GM19239 (cell line): ENCODE measurements at regions not wholly inside any gene's neighbourhood (a gene's known extent, or its start where the extent isn't known, plus 50 kb on each side); places are given as distances from the start of the nearest gene placed in this dataset.

ENCODE experiments used
- DNase-seq: peaks from one replicate; pipeline ENCODE4 v3.0.0; 2011; ENCODE audit warnings: low spot score; ENCODE audit not compliant: insufficient read length
- FAIRE-seq: peaks from 2 replicates; lab custom pipeline; 2011; peaks lifted over from hg19 to GRCh38; lab: Jason Lieb, UNC

DNA sequence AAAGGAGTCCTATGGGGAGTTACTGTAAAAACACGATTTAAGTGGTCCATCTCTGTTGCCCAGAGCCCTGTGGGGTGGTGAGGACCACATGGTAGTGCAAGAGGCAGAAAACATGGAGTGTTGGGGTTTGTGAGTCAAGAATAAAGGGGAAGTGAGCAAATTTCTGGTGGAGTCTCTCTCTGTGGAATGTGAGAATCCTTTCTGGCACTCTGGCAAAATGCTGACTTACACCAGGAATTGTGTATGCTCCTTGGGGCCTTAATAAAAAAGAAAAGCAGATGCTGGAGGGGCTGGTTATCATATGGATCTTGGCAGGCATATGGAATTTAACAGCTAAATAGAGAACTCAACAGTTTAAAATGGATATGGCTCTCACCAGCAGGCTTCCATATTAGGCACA is 486.0 kb downstream of the TNS3 start:
- no peak for FAIRE-seq
- no peak for DNase-seq

DNA sequence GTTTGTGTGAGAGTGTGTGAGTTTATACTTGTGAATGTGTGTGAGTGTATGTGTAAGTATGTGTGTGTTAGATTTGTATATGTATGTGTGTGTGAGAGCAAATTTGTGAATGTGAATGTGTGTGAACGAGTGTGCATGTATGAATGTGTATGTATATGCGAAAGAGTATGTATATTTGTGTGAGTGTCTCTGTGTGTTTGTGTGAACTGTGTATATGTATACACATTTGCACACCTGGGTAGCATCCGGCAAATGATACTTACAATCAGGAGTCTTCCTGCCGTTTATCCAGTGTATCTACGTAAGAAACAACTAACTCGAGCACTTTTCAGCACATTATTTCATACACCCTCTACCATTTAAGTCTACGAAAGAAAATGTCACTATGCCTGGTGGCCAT is 487.4 kb downstream of the TNS3 start:
- no peak for FAIRE-seq
- no peak for DNase-seq

DNA sequence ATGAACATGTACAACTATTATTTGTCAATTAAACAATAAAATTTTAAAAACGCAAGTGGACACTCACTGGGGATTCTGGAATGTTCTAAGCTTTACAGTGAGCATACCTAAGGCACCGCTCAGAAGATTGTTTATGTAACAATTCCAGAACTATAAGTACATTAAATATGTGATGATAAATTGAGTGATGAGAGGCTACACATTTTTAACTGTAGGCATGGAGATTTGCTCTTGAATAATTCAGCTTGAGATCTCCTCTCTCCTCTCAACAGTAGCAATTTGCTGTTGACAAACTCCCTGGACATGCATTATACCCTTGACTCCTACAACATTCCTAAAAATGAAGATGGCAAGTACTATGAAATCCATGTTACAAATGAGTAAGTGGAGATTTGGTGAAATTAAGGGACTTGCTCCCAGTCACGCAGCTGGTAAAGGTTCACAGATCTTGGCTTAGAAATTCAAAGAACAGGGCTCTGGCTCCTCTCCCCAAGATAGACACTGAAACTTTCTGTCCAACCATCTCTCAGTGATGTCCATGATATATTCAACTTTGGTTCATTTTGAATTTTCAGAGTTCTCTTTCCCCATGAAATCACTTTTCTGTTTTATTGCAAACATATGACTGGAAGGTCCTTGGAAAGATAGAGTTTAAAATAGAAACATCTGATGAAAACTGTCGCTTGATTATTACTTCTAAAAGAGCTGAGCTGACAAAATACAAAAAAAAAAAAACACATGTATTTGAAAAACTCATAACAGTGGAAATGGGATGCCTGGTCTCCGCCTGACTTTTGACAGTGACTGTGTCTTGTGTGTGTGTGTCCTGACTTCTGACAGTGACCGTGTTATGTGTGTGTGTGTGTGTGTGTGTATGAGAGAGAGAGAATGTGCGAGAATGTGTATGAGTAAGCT is 488.3 kb downstream of the TNS3 start:
- no peak for FAIRE-seq
- no peak for DNase-seq

DNA sequence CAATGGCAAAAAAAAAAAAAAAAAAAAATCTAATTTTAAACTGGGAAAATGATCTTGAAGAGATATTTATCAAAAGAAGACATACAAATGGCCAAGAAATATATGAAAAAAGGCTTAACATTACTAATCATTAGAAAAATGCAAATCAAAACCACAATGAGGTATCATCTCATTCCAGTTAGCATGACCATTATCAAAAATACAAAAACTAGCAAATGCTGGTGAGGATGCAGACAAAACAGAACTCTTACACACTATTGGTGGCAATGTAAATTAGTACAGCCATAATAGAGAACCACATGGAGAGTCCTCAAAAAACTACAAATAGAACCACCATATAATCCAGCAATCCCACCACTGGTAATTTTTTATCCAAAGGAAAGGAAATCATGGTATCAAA is 489.6 kb downstream of the TNS3 start:
- FAIRE-seq = no peak
- DNase-seq = no peak

DNA sequence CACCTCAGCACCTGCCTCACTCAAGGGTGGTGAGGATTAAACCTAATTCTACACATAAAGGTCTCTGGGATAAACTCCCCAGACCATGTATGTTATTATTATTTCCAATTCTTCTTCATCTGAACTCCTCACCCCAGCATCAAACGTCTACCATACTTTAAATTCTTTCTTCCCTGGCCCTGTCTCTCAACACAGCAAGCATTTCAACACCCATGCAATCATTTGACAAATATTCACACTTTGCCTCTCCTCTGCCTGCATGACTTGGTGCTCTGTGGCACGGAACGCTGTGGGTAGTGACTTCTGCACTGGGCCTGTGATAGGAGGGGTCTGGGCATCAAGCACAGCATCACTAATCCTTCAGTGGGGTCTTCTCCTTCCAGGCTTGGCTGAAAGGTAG is 490.8 kb downstream of the TNS3 start:
- FAIRE-seq = no peak
- no peak for DNase-seq

DNA sequence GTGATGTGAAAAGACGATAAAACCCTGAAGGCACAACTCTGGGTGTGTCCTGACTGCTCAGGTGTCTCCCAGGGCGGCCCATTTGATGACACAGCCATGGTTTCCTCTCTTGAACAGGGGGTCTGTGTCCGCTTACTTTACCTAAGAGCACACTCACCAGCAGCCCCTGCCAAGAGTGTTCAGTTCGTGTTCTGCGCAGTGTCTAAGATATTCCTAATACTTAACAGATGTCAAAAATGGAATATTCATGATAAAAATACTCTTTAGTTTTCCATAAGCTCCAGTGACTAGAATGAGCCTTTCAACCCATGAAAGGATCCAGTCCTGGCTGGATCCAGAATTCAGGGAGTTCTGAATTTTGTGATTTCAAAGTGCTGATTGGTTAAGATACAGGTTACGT is 492.4 kb downstream of the TNS3 start:
- FAIRE-seq = no peak
- DNase-seq = no peak

DNA sequence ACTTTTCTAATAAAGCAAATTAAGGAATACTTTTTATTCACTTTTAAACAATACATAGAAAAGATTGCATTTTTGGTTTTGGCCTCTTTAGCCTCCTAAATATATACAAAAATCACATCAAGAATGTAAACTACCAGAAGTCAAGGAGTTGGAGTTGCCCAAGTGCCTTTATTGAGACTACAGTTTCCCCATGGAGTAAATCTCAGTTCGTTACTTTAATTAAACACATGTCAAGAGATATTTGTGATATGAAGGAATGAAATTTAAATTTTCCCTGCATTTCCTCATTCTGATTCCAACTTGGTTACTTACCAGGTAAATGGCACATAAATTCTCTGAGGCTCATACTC is 492.9 kb downstream of the TNS3 start:
- DNase-seq (no peak), FAIRE-seq (no peak)

DNA sequence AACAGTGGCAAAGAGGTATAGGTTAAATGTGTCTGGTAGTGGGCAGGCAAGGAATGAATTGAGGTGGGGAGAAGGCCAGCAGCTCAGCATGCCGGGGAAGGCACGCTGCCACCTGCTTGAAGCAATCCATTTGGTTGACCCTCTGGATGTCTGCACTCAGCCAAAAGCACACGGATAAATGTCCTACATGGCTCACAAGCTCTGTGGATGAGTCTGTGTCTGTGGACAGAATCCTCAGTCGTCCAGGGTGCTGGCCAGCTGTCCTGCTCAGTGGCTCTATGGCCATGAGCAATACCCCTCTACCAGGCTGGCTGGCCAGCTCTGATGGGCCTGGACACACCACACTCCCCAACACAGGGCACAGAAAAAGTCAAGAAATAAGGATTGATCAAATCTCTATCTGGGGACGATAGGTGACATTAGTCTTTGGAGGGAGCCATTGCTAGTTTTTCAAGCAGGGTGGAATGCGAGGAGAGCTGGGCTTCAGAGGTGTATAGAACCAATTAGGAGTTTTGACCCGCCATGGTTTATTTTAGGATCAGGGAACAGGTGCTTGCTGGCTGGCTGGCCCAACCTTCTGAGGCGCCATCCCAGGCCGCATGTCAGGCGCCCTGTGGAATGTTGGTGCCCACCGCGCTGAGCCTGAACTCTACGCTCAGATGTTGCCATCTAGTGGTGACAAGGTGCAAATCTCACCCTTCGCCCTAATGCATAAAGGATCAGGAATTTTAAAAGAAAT is 493.4 kb downstream of the TNS3 start:
- FAIRE-seq (peak; percentile 93), DNase-seq (peak; percentile 15)

DNA sequence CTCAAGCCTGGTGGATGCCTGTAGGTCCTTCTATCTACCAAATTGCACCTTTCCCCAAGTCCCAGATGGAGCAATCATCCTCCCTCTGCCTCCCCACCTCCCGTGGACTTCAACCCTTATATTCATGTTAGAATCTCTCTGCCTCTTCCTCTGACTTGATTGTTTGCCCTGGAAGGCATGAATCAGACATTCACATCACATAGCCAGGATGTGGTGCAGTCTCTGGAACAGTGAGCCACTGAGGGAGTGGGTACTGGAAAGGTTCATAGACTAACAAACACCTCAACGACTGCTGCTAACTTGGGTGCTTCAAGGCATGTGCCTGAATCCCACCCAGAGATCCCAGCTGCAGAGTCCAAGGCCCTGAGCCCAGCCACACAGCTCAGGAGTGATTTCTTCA is 494.0 kb downstream of the TNS3 start:
- FAIRE-seq (no peak), DNase-seq (no peak)

DNA sequence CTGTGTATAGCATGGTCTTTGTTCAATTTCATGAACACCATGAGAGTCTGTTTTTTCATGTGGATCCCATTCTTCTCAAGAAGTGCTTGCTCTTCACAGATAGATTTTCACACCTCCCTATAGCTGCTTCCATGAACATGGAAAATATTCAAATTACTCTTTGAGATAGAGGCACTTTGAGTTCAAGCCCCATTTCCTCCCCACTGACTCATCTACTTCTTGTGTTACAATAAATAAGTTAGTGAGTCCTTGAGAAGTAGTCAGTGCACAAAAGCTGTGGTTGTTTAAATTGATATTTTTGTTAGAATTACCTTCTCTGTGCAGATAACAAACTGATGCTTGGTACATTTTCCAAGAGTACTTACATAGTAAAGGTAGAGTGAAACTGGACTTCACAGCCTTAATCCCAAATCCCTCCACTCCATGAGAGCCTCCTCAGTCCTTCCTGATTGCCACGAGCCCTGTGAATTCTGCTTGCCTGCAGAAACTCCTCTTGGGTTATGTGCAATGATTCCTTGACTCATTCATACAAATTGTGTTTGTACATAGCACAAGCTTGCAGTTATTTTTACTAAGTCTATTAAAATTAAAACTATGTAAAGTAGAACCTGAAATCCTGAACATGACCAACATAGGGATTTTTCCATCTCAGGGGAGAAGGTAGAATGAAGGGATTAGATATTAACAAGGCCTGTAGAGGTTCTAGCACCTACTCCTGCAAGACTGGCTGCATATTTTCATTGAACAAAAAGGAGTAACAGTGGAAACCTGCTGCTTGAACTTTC is 496.2 kb downstream of the TNS3 start:
- no peak for DNase-seq
- no peak for FAIRE-seq

DNA sequence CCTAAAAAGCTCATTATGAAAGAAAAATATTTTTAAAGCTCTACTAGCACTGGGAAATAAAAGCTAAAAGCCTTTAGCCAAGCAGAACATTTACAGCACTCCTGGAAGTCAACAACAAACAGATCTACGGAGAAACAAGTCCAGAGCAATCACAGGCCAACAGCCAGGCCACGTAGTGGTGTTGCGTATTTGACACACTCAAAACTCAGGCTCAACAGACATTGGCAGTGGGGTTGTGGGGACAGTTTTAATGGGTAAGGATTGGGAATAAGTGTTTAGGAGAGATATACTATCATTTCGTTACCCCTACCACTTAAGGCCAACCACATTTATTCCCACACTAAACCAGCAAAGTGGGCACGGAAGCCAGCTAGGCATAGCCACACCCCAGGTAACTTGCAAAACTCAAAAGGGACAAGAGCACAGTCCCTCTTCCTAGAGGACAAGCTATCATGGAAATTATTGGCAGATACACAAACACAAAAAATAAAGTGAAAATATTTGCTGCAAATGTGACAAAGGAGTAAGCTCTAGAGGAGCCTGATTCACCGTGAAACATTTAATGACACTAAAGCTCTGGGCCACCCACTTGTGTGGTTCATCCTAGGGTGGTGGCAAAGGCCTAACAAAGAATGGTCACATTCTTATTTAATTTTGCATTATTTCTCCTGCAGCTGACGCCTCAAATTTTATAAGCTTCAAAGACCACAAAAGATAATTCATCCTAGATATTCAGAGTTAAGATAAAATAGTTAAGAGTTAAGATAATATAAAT is 498.2 kb downstream of the TNS3 start:
- DNase-seq (no peak), FAIRE-seq (no peak)

DNA sequence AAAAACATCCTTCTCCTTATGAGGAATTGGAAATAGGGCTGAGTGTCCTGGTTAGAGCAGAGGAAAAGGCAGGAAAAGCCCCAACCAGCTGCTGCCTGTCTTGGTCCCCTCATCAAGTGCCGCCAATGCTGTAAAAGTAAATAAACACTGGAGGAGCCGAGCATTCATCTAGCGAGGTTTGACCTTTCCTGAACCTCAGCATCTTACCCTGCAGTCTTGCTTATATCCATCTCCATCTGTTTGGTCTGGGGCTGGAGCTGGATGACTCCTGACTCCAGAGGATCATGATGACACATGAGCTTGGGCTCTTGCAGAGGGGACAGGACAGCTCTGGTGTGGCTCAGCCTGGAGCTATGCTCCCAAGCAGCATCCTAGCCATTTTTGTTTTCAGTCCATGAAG is 501.1 kb downstream of the TNS3 start:
- FAIRE-seq = no peak
- no peak for DNase-seq

DNA sequence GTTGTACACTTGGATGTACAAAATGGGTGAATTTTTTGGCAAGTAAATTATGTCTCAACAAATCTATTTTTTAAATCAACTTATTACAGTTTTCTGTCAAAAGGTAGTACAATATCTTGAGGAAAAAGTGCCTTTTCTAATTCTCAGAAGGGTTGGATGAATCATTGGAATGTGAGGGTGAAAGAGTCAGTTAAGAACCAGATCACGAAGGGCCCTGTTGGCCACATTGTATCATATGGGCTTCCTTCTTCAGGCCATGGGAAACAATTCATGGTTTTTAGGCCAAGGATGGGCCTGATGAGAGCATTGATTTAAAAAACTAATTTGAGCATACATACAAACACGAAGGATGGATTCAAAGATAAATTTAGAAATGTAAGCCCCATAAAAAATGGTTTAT is 503.7 kb downstream of the TNS3 start:
- DNase-seq = no peak
- FAIRE-seq = no peak

DNA sequence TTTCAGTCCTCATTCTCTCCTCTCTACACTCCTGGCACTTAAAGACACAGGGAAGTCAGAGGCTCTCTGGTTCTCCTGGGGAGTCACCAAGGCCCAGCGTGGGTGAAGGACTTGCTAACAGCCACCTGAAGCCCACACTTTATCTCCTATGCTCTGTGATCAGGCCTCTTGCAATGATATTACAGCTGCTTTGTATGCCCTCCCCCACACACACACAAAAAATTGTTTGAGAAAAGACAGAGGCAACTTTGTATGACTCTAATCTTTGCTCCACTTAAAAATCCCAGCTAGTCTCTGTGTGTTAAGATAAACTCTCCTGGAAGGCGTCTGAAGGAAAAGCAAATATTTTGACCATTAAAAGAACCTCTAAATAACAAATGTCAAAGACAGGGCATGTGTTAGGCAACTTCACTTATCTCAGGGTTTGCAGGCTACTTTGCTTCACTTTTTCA is 507.2 kb downstream of the TNS3 start:
- DNase-seq = no peak
- FAIRE-seq = no peak

DNA sequence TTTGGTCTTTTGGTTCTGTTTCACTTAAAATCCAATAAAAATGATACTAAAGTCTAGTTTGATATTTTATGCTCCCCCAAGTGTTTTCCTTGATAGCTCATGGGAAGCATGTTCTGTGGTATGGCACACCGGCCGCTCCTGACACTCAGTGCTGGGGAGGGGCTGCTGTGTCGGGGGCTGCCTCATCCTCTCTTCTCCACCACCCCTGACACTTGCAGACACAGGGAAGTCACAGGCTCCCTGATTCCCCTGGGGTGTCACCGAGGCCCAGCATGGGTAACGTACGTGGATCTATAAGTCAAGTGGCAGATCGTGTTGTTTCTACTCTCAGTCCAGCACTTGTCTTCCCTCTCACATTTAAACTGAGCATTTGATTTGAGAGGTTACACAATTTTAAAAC is 508.6 kb downstream of the TNS3 start:
- FAIRE-seq = no peak
- no peak for DNase-seq

DNA sequence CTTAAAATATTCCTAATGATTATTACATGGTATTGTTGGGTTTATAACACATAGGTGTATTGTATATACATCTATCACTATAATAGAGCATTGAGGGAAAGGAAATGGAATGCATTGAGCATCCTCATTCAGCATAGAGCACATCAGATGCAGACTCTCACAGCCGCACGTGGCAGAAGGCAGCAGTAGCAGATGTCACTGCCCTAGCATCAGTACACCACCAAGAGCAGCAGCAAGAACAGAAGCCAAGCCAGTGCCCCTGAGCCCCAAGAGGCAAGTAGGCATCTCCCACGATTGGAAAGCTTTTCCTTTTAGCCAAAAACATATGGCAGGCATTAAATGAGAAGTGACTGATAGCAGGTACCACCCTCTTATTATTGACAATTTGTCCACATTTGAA is 510.0 kb downstream of the TNS3 start:
- DNase-seq (no peak), FAIRE-seq (no peak)

DNA sequence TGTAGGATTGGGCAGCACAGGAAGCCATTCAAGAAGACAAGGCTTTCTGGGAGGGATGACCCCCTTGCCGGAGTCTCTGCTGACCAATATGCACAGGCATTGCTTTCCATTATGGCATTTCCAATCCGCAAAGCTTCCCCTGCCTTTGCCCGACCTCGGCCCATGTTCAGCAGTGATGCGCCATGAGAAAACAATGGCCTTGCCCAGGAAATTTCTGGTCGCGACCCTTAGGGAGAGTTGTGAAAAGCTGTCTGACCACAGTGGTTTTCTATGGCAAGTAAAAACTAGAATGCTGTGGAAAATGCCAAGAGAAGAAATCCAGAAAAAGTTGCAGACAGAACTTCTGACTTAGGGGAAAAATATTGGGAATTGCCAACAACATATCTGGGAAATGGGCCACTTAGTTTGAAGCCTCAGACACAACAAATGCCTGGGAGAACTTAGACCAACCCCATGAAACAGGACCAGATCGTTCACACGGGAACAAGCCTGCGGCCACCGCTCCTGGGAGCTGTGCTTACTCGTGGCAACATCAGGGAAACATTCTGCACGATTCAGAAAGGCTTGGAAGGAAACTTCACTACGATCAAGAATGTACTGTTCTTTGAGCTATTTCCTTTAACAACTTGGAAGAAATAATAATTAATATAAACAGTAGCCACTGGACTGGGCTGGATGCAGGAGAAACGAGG is 512.4 kb downstream of the TNS3 start:
- FAIRE-seq = no peak

DNA sequence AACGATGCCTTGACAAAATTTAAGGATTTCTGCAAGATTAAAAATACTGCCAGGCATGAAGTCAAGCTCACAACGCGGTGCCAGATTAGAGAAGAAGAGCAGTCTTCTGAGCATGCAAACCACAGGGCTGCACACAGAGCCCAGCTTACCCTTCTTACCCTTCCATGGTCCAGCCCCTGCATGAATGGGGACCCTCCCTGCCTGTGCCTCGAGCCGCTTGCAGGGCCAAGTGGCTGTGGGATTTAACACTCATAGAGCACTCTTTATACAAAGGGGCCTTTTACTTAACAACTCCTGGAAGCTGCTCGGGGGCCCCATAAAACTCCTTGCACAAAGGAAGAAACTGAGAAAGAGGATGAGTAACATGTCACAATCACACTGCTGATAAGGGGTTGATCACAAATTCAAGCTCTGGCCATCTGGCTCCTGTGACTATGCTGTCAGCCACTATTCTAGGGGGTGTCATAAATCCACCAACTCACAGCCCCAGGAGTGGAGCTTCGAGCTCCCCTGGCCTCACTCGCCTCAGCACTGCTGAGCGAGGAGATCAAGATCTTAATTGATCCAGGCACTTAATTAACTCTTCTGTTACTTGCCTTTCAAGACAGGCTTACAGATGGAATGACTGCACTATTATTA is 514.8 kb downstream of the TNS3 start:
- FAIRE-seq = no peak

More for the DNA sequence above, 512.4 kb downstream of the TNS3 start:
- DNase-seq = no peak

DNA sequence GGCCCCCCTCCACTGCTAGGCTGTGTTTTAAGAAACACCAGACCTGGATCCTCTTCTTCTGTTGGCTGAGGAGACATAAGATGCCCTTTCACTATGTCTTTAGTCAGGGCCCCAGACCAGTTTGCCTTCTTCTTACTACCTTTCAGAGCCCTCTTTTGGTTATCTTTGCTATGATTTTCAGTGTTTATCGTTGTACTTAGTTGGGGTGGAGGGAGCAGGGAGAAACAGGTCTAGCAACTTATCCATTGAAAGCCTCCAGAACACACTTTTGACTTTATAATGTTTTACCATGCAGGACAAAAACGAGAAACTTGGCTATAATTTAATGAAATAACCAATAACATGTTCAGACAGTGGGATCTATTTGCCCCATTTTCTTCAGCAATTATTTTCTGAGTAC is 525.2 kb downstream of the TNS3 start:
- DNase-seq (no peak), FAIRE-seq (no peak)

More for the DNA sequence above, 514.8 kb downstream of the TNS3 start:
- DNase-seq = no peak
